ENCODE measurements at regions not wholly inside any gene's neighbourhood (a gene's known extent, or its start where the extent isn't known, plus 50 kb on each side); places are given as distances from the start of the nearest gene placed in this dataset.

GRCh38 chr3:67713764-67714469 lies 59.5 kb upstream of the SUCLG2 start:
- TF ChIP-seq CTCF (conservative IDR thresholded peaks at IDR 0.05; ENCODE audit: low read length): no peak
- DNase-seq (ENCODE audit: low read depth): no peak

GRCh38 chr3:67712259-67712658 lies 57.8 kb upstream of the SUCLG2 start:
- DNase-seq (ENCODE audit: low read depth): no peak
- TF ChIP-seq CTCF (conservative IDR thresholded peaks at IDR 0.05; ENCODE audit: low read length): no peak
- no peak overlapping the region for H3K4me3 ChIP-seq (ENCODE audit: low read length)

More at GRCh38 chr3:67713764-67714469, 59.5 kb upstream of the SUCLG2 start:
- no peak overlapping the region for H3K4me3 ChIP-seq (ENCODE audit: low read length)

GRCh38 chr3:67710396-67710795 lies 56.0 kb upstream of the SUCLG2 start:
- no peak overlapping the region for H3K4me3 ChIP-seq (ENCODE audit: low read length)
- TF ChIP-seq CTCF (conservative IDR thresholded peaks at IDR 0.05; ENCODE audit: low read length): no peak
- DNase-seq (ENCODE audit: low read depth): no peak

GRCh38 chr3:67706934-67707333 lies 52.5 kb upstream of the SUCLG2 start:
- no peak for DNase-seq (ENCODE audit: low read depth)
- no peak overlapping the region for H3K4me3 ChIP-seq (ENCODE audit: low read length)
- no peak for TF ChIP-seq CTCF (conservative IDR thresholded peaks at IDR 0.05; ENCODE audit: low read length)

GRCh38 chr3:67704322-67704721 lies 49.9 kb upstream of the SUCLG2 start:
- TF ChIP-seq CTCF (conservative IDR thresholded peaks at IDR 0.05; ENCODE audit: low read length): no peak
- DNase-seq (ENCODE audit: low read depth): no peak
- H3K4me3 ChIP-seq (ENCODE audit: low read length): no peak overlapping the region
